Mammary epithelial cell (primary cell): ENCODE measurements at regions not wholly inside any gene's neighbourhood (a gene's known extent, or its start where the extent isn't known, plus 50 kb on each side); places are given as distances from the start of the nearest gene placed in this dataset.

Source experiments
- EZH2 ChIP-seq: IDR thresholded peaks from 2 replicates; pipeline ENCODE4 v1.6.1; 2012; ENCODE audit warnings: low read length, inconsistent platforms, borderline replicate concordance
- TF ChIP-seq, protein P1 (sequence below), 2 donors: IDR thresholded peaks in 1 of 2; conservative IDR thresholded peaks in 1 of 2; 2 replicates each; pipeline ENCODE4 v1.5.1; 2011 to 2012; ENCODE audit warnings: inconsistent platforms in 2 of 2, low read length in 2 of 2, mild to moderate bottlenecking in 2 of 2, control low read depth in 1 of 2, low read depth in 1 of 2; ENCODE audit not compliant: insufficient read depth in 1 of 2; ENCODE audit errors: extremely low read depth in 1 of 2

DNA sequence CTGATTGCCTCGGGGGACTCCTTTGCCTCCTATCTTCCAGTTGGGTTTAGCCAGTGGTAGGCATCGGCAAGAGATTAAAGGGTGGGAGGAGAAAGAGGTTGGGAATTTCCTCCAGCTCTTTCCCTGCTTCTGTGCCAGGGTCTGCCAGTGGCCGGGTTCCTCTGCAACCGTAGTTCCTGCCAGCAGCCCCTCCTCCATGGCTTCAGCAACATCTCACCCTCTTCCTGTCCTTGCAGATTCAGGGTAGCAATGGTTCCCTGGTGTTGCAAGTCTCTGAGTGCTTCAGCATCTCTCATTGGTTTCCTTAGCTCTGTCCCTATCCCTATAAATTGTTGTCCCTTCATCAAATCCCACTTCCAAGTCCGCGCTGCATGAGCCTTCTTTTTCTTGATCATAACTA lies 223.1 kb upstream of the JUN start:
- TF ChIP-seq, protein P1, sequence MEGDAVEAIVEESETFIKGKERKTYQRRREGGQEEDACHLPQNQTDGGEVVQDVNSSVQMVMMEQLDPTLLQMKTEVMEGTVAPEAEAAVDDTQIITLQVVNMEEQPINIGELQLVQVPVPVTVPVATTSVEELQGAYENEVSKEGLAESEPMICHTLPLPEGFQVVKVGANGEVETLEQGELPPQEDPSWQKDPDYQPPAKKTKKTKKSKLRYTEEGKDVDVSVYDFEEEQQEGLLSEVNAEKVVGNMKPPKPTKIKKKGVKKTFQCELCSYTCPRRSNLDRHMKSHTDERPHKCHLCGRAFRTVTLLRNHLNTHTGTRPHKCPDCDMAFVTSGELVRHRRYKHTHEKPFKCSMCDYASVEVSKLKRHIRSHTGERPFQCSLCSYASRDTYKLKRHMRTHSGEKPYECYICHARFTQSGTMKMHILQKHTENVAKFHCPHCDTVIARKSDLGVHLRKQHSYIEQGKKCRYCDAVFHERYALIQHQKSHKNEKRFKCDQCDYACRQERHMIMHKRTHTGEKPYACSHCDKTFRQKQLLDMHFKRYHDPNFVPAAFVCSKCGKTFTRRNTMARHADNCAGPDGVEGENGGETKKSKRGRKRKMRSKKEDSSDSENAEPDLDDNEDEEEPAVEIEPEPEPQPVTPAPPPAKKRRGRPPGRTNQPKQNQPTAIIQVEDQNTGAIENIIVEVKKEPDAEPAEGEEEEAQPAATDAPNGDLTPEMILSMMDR (conservative IDR thresholded peaks at IDR 0.05 in 1 of 2, IDR thresholded peaks at IDR 0.05 in 1 of 2; ENCODE audit: extremely low read depth in 1 of 2, insufficient read depth in 1 of 2, low read depth in 1 of 2, low read length in 2 of 2) = no peak
- TF ChIP-seq EZH2 = no peak
